Natural killer cell (primary cell): ENCODE measurements at regions not wholly inside any gene's neighbourhood (a gene's known extent, or its start where the extent isn't known, plus 50 kb on each side); places are given as distances from the start of the nearest gene placed in this dataset.

Experiments used
- ATAC-seq, 3 donors: fragments of 150-1000 bp in 2 of 3; fragments of 200-7000 bp in 1 of 3; cut with Tn5 transposase; 1 replicate in 1 of 3; 2 replicates in 2 of 3; pipeline ENCODE4 v1.10.0; 2021; ENCODE audit warnings: mild to moderate bottlenecking in 2 of 3, moderate library complexity in 2 of 3
- DNase-seq, 2 donors: peaks; one replicate each; pipeline versions ENCODE4 v3.0.0 to v3.0.0-alpha.2; 2013 to 2021; ENCODE audit warnings: mixed read lengths in 1 of 2
- H3K27ac ChIP-seq: one replicate; pipeline ENCODE4 v1.5.1; 2013; ENCODE audit warnings: mild to moderate bottlenecking, low read length
- H3K27me3 ChIP-seq: one replicate; pipeline ENCODE4 v1.6.1; 2013; ENCODE audit warnings: low read length; ENCODE audit not compliant: control insufficient read depth, insufficient read depth
- H3K36me3 ChIP-seq: one replicate; pipeline ENCODE4 v1.6.1; 2013; ENCODE audit warnings: low read length; ENCODE audit not compliant: control insufficient read depth, insufficient read depth
- H3K4me1 ChIP-seq: one replicate; pipeline ENCODE4 v1.6.1; 2013; ENCODE audit warnings: low read length; ENCODE audit not compliant: control insufficient read depth, insufficient read depth
- H3K4me3 ChIP-seq: one replicate; pipeline ENCODE4 v1.5.1; 2013; ENCODE audit warnings: low read length
- H3K9me3 ChIP-seq: one replicate; pipeline ENCODE4 v1.6.1; 2013; ENCODE audit warnings: low read length; ENCODE audit not compliant: control insufficient read depth, insufficient read depth
- H3K27ac Mint-ChIP-seq, 2 donors: one replicate each; pipeline ENCODE4 v1.8.0; 2022; ENCODE audit warnings: mild to moderate bottlenecking in 2 of 2, mixed read lengths in 2 of 2, moderate library complexity in 1 of 2
- H3K27me3 Mint-ChIP-seq, 2 donors: one replicate each; pipeline ENCODE4 v1.8.0; 2022; ENCODE audit warnings: low read depth in 2 of 2, mixed read lengths in 2 of 2
- H3K36me3 Mint-ChIP-seq: one replicate; pipeline ENCODE4 v1.8.0; 2022; ENCODE audit warnings: mixed read lengths
- H3K4me1 Mint-ChIP-seq, 2 donors: one replicate each; pipeline ENCODE4 v1.8.0; 2022; ENCODE audit warnings: mixed read lengths in 2 of 2
- H3K4me3 Mint-ChIP-seq: one replicate; pipeline ENCODE4 v1.8.0; 2022; ENCODE audit warnings: mild to moderate bottlenecking, moderate library complexity, mixed read lengths
- H3K9me3 Mint-ChIP-seq, 2 donors: one replicate each; pipeline ENCODE4 v1.8.0; 2022; ENCODE audit warnings: mixed read lengths in 2 of 2
- whole genome bisulfite sequencing: methylation state at CpG from one replicate; pipeline ENCODE4 v1.1.7; 2013; ENCODE audit warnings: missing lambda C conversion rate; ENCODE audit not compliant: insufficient coverage; 5-methylcytosine and 5-hydroxymethylcytosine counted together
- intact Hi-C: fragments of 100-400 bp; cut with micrococcal nuclease; formaldehyde crosslinking; loops from one replicate; pipeline ENCODE4 v1.14.2; 2022
- TF ChIP-seq, protein P1 (sequence below): fragments of 200-600 bp; IDR thresholded peaks from one replicate; pipeline ENCODE4 v1.8.0; 2022; ENCODE audit warnings: antibody characterized with exemption

DNA sequence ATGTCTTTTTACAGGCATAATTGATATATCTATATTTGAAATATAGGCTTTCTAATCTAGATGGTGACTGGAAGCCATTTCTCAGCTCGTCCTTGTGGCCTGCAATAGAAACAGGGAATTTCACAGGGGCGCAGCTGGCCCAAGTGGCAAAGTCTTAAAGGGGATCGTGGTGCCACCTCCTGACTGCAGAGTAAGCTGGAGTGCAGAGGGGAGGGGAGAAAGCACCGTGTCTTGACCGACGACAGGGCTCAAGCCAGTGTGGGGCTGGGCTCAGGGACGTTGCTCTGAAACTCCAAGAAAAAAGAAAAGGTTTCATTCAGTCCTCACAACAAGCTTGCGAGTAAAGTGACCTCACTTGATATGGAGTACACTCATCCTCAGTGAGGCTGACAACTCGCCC is 255.1 kb downstream of the DCDC2C start:
- 76% methylated on average over 9 of the region's 9 CpGs for WGBS
- TF ChIP-seq, protein P1, sequence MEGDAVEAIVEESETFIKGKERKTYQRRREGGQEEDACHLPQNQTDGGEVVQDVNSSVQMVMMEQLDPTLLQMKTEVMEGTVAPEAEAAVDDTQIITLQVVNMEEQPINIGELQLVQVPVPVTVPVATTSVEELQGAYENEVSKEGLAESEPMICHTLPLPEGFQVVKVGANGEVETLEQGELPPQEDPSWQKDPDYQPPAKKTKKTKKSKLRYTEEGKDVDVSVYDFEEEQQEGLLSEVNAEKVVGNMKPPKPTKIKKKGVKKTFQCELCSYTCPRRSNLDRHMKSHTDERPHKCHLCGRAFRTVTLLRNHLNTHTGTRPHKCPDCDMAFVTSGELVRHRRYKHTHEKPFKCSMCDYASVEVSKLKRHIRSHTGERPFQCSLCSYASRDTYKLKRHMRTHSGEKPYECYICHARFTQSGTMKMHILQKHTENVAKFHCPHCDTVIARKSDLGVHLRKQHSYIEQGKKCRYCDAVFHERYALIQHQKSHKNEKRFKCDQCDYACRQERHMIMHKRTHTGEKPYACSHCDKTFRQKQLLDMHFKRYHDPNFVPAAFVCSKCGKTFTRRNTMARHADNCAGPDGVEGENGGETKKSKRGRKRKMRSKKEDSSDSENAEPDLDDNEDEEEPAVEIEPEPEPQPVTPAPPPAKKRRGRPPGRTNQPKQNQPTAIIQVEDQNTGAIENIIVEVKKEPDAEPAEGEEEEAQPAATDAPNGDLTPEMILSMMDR: no peak
- H3K27me3 Mint-ChIP-seq: no peaks in the 10 kb centered on the region
- DNase-seq: no peak
- Histone ChIP-seq H3K4me3 (no peak overlapping the region), H3K9me3 (no peaks in the 10 kb centered on the region), H3K4me1 (no peaks in the 10 kb centered on the region), H3K27me3 (no peaks in the 10 kb centered on the region), H3K36me3 (no peaks in the 10 kb centered on the region), H3K27ac (no peak overlapping the region)
- no peaks in the 10 kb centered on the region for H3K9me3 Mint-ChIP-seq
- H3K27ac Mint-ChIP-seq: no peak overlapping the region
- no peaks in the 10 kb centered on the region for H3K4me1 Mint-ChIP-seq
- intact Hi-C loops: loop anchor here (5.0 kb wide), 1 partner anchor 1409 kb away; no protein-coding TSS in a partner anchor
- ATAC-seq: no peak
- no peak overlapping the region for H3K4me3 Mint-ChIP-seq
- no peaks in the 10 kb centered on the region for H3K36me3 Mint-ChIP-seq

DNA sequence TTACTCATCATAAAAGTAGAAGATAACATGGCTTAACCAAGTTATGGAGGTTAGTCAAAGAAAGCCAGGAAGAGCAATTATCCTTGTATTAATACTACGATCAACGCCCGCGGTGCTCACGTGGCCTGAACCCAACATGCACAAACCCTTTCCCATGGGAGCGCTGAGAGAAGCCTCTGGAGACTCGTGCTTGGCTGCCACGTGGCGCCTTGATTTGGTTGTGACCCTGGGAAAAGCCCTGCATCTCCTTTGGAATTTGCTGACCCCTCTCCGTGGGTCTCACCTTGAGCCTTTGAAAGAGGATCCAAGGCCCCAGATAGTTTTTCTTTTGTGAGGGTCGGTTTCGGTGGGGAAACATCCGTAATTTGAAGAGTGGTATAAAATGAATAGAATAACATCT is 255.6 kb downstream of the DCDC2C start:
- Mint-ChIP-seq H3K27me3 (no peaks in the 10 kb centered on the region), H3K4me3 (no peak overlapping the region), H3K9me3 (no peaks in the 10 kb centered on the region), H3K27ac (no peak overlapping the region), H3K36me3 (no peaks in the 10 kb centered on the region), H3K4me1 (no peaks in the 10 kb centered on the region)
- H3K9me3 ChIP-seq: no peaks in the 10 kb centered on the region
- H3K36me3 ChIP-seq: no peaks in the 10 kb centered on the region
- H3K27me3 ChIP-seq: no peaks in the 10 kb centered on the region
- DNase-seq: no peak
- no peaks in the 10 kb centered on the region for H3K4me1 ChIP-seq
- WGBS: 60% methylated on average over 12 of the region's 13 CpGs
- no peak overlapping the region for H3K27ac ChIP-seq
- no peak overlapping the region for H3K4me3 ChIP-seq
- intact Hi-C loops: loop anchor here (1.0 to 5.0 kb wide), 2 partner anchors 95 to 1408 kb away; no protein-coding TSS in a partner anchor
- no peak for ATAC-seq
- TF ChIP-seq, protein P1: no peak

DNA sequence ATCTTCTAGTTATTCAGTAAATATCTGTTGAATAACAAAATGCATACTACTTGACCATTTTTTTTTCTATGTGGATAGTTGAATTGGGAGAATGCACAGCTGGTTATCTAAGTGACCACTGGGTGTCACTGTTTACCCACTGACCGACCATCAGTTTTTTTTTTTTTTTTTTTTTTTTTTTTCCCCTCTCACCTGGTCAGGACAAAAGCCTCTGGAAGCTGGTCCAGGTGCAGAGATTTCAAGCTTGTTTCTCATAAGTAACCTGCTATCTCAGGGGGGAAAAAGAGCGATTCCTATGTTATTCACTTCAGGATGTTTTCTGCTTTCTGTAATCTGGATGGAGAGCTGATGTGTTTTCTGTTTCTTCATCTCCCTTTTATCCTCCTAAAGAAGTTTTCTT is 256.0 kb downstream of the DCDC2C start:
- H3K4me3 Mint-ChIP-seq: no peak overlapping the region
- no peaks in the 10 kb centered on the region for H3K36me3 Mint-ChIP-seq
- ATAC-seq (peak in 1 of 3 donors; percentile 46), DNase-seq (peak in 1 of 2 donors; percentile 20)
- TF ChIP-seq, protein P1: peak; percentile 85
- H3K27me3 Mint-ChIP-seq: no peaks in the 10 kb centered on the region
- no peaks in the 10 kb centered on the region for H3K4me1 Mint-ChIP-seq
- no peaks in the 10 kb centered on the region for H3K4me1 ChIP-seq
- H3K27ac Mint-ChIP-seq: no peak overlapping the region
- intact Hi-C loops: loop anchor here (1.0 to 5.0 kb wide), 2 partner anchors 95 to 1408 kb away; no protein-coding TSS in a partner anchor
- 0% methylated on average over 1 of the region's 2 CpGs for WGBS
- no peaks in the 10 kb centered on the region for H3K9me3 ChIP-seq
- no peaks in the 10 kb centered on the region for H3K27me3 ChIP-seq
- H3K9me3 Mint-ChIP-seq: no peaks in the 10 kb centered on the region
- H3K4me3 ChIP-seq: no peak overlapping the region
- H3K27ac ChIP-seq: no peak overlapping the region
- H3K36me3 ChIP-seq: no peaks in the 10 kb centered on the region

DNA sequence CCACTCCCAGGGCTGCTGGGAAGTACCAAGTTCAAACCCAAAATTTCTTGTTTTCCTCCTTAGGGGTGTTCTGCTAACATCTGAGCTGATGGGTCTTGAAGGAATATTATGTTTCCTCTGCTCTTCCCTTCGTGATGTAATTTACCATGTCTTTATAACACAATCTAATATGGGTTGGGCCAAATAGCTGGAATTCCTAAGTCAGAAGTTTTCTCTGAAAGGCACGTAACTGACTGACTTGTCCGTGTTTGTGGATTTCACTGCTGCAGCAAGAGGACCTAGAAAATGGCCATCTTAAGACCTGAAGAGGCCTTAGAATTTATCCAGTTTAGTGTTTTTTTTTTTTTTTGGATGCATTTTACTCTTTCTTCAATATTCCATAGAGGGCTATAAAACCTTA is 256.7 kb downstream of the DCDC2C start:
- no peak for ATAC-seq

More for the DNA sequence above, 256.7 kb downstream of the DCDC2C start:
- no peaks in the 10 kb centered on the region for H3K27me3 ChIP-seq
- H3K4me1 ChIP-seq: no peaks in the 10 kb centered on the region
- intact Hi-C loops: no loop called here
- H3K9me3 ChIP-seq: no peaks in the 10 kb centered on the region
- H3K36me3 Mint-ChIP-seq: no peaks in the 10 kb centered on the region
- no peak overlapping the region for H3K27ac ChIP-seq
- no peak overlapping the region for H3K4me3 ChIP-seq
- TF ChIP-seq, protein P1: no peak
- H3K27ac Mint-ChIP-seq: no peak overlapping the region
- no peak for DNase-seq
- WGBS: 95% methylated on average over 2 of the region's 3 CpGs
- H3K27me3 Mint-ChIP-seq: no peaks in the 10 kb centered on the region
- no peak overlapping the region for H3K4me3 Mint-ChIP-seq
- no peaks in the 10 kb centered on the region for H3K36me3 ChIP-seq
- no peaks in the 10 kb centered on the region for H3K9me3 Mint-ChIP-seq
- H3K4me1 Mint-ChIP-seq: no peaks in the 10 kb centered on the region
